ENCODE measurements at regions not wholly inside any gene's neighbourhood (a gene's known extent, or its start where the extent isn't known, plus 50 kb on each side); places are given as distances from the start of the nearest gene placed in this dataset.

- TF ChIP-seq POLR2A (IDR thresholded peaks at IDR 0.05; ENCODE audit: extremely low read depth, insufficient read length) (no peak), CTCF (IDR thresholded peaks at IDR 0.05; ENCODE audit: low read depth, low read length) (no peak), MAX (IDR thresholded peaks at IDR 0.05; ENCODE audit: low read depth, low read length) (no peak)
These were observed 140.4 kb downstream of the CD47 start for GRCh38 chr3:107950417-107950816.
